K562 (cell line): ENCODE measurements at regions not wholly inside any gene's neighbourhood (a gene's known extent, or its start where the extent isn't known, plus 50 kb on each side); places are given as distances from the start of the nearest gene placed in this dataset.

ENCODE experiments used
- ATAC-seq: fragments of 200-7000 bp; cut with Tn5 transposase; 3 replicates; pipeline ENCODE4 v1.9.1; 2020; ENCODE audit warnings: moderate library complexity
- BruUV-seq: library from RNA; stranded (reverse); fragments of 400-500 nt; replicated peaks from 2 replicates; lab custom pipeline; 2021; lab: Mats Ljungman, UMichigan
- CTCF ChIA-PET: fragments of 300-600 bp; formaldehyde crosslinking; extraction: SDS; loops from one replicate; lab custom pipeline; 2021; ENCODE audit warnings: low intra/inter-chr PET ratio; lab: Yijun Ruan, JAX
- POLR2A ChIA-PET: fragments of 300-600, 350-650 bp; sonication (Branson Sonifier 250); formaldehyde crosslinking; extraction: SDS; loops from one replicate; lab custom pipeline; 2021; ENCODE audit warnings: antibody characterized with exemption, inconsistent platforms; lab: Yijun Ruan, JAX
- DNase-seq, 4 experiments: peaks; one replicate each; pipeline versions ENCODE4 v3.0.0 to v3.0.0-alpha.2; 2011 to 2018; ENCODE audit warnings: low spot score in 3 of 4, mixed read lengths in 3 of 4; ENCODE audit errors: extremely low read depth in 1 of 4
- FAIRE-seq: peaks from 2 replicates; lab custom pipeline; 2011; peaks lifted over from hg19 to GRCh38; lab: Jason Lieb, UNC
- H2AFZ ChIP-seq: 2 replicates; pipeline ENCODE4 v1.6.0; 2011; ENCODE audit warnings: low read depth, low read length, control low read depth, inconsistent platforms
- H3K27ac ChIP-seq: fragments of 200-600 bp; 3 replicates; pipeline ENCODE4 v1.8.0; 2011; ENCODE audit warnings: low read depth, mild to moderate bottlenecking, control low read depth, inconsistent platforms, low read length, moderate library complexity, mixed read lengths; ENCODE audit errors: extremely low read depth
- H3K27me3 ChIP-seq, 2 experiments: fragments of 300-600 bp in 1 of 2; 2 replicates in 1 of 2; 3 replicates in 1 of 2; pipeline versions ENCODE4 v1.6.0 to v1.8.0; 2011; ENCODE audit warnings: inconsistent platforms in 2 of 2, low read length in 2 of 2, mild to moderate bottlenecking in 1 of 2, mixed read lengths in 1 of 2, moderate library complexity in 1 of 2; ENCODE audit not compliant: control insufficient read depth in 2 of 2, insufficient read depth in 2 of 2
- H3K36me3 ChIP-seq: fragments of 300-600 bp; 3 replicates; pipeline ENCODE4 v1.8.0; 2011; ENCODE audit warnings: mild to moderate bottlenecking, low read length, inconsistent platforms; ENCODE audit not compliant: control insufficient read depth, insufficient read depth
- H3K4me1 ChIP-seq, 2 experiments: fragments of 200-600 bp in 1 of 2; replicated peaks in 1 of 2; 2 replicates in 1 of 2; 3 replicates in 1 of 2; pipeline versions ENCODE4 v1.5.1 to v1.8.0; 2011; ENCODE audit warnings: inconsistent platforms in 2 of 2, low read length in 2 of 2, mild to moderate bottlenecking in 1 of 2, mixed read lengths in 1 of 2, moderate library complexity in 1 of 2; ENCODE audit not compliant: control insufficient read depth in 2 of 2, insufficient read depth in 2 of 2
- H3K4me2 ChIP-seq: 2 replicates; pipeline ENCODE4 v1.6.1; 2011; ENCODE audit warnings: low read length, control low read depth, inconsistent platforms, mixed read lengths; ENCODE audit not compliant: insufficient read depth
- H3K4me3 ChIP-seq: fragments of 200-600 bp; sonication (generic), shearing (Covaris generic); 2 replicates; pipeline ENCODE4 v1.5.1; 2016; ENCODE audit warnings: control low read depth, inconsistent platforms
- H3K79me2 ChIP-seq: fragments of 200-600 bp; 3 replicates; pipeline ENCODE4 v1.8.0; 2011; ENCODE audit warnings: low read length, inconsistent platforms; ENCODE audit not compliant: control insufficient read depth, insufficient read depth
- H3K9ac ChIP-seq, 2 experiments: 2 replicates each; pipeline versions ENCODE4 v1.6.0 to v1.6.1; 2011; ENCODE audit warnings: low read depth in 2 of 2, low read length in 2 of 2, control low read depth in 1 of 2, inconsistent platforms in 1 of 2, mild to moderate bottlenecking in 1 of 2, mixed read lengths in 1 of 2; ENCODE audit not compliant: insufficient read depth in 1 of 2
- H3K9me1 ChIP-seq: one replicate; pipeline ENCODE4 v1.6.0; 2011; ENCODE audit warnings: inconsistent platforms, mild to moderate bottlenecking, low read length, moderate library complexity; ENCODE audit not compliant: control insufficient read depth, insufficient read depth
- H3K9me3 ChIP-seq: replicated peaks from 2 replicates; pipeline ENCODE4 v1.5.1; 2011; ENCODE audit warnings: low read depth, low read length, inconsistent platforms; ENCODE audit not compliant: control insufficient read depth, insufficient read depth
- H4K20me1 ChIP-seq: replicated peaks from 2 replicates; pipeline ENCODE4 v1.6.1; 2011; ENCODE audit warnings: low read length, inconsistent platforms, mixed read lengths; ENCODE audit not compliant: control insufficient read depth, insufficient read depth
- HNRNPLL ChIP-seq: fragments of 200-400 bp; formaldehyde crosslinking; IDR thresholded peaks from 2 replicates; pipeline ENCODE4 v1.6.1; 2017; ENCODE audit warnings: low read length, low read depth, mild to moderate bottlenecking; ENCODE audit not compliant: poor library complexity, severe bottlenecking
- MYBL2 ChIP-seq, 2 experiments: fragments of 450-650 bp in 1 of 2; sonication (generic) in 1 of 2; formaldehyde crosslinking in 1 of 2; IDR thresholded peaks; 2 replicates each; pipeline versions ENCODE4 v1.6.1 to v1.8.1; 2017 to 2022; ENCODE audit warnings: borderline replicate concordance in 1 of 2, inconsistent platforms in 1 of 2, low read depth in 1 of 2, mild to moderate bottlenecking in 1 of 2, missing genetic modification reagents in 1 of 2, moderate library complexity in 1 of 2
- RUNX1 ChIP-seq: sonication (generic); IDR thresholded peaks from 2 replicates; pipeline ENCODE4 v1.6.1; 2016; ENCODE audit warnings: antibody characterized with exemption, low read depth
- XRCC5 ChIP-seq: fragments of 200-400 bp; formaldehyde crosslinking; IDR thresholded peaks from 2 replicates; pipeline ENCODE4 v1.6.1; 2017; ENCODE audit warnings: low read depth, mild to moderate bottlenecking, low read length
- ZFX ChIP-seq: sonication (generic); formaldehyde crosslinking; IDR thresholded peaks from 2 replicates; pipeline ENCODE4 v1.8.0; 2022; ENCODE audit warnings: mild to moderate bottlenecking, missing genetic modification reagents, moderate library complexity
- ZNF436 ChIP-seq: fragments of 250-450, 450-650 bp; sonication (Bioruptor Pico); formaldehyde crosslinking; IDR thresholded peaks from 2 replicates; pipeline ENCODE4 v1.7.0; 2020; ENCODE audit warnings: mild to moderate bottlenecking
- WGBS: fragments of 100-300 bp; shearing (Covaris generic); methylation state at CpG from one replicate; pipeline ENCODE4 v1.1.6; 2016; ENCODE audit warnings: low coverage, mixed read lengths; ENCODE audit not compliant: insufficient coverage; ENCODE audit errors: missing lambda C conversion rate; 5-methylcytosine and 5-hydroxymethylcytosine counted together
- in situ Hi-C: fragments of 300-500 bp; cut with MboI; formaldehyde crosslinking; loops from 4 replicates; pipeline ENCODE4 v1.15.0; 2018; ENCODE audit warnings: inconsistent platforms, mixed read lengths
- intact Hi-C: fragments of 100-400 bp; cut with micrococcal nuclease; formaldehyde crosslinking; loops from 2 replicates; pipeline ENCODE4 v1.14.2; 2022
- TF ChIP-seq, protein P1 (sequence below), 2 experiments: fragments of 450-650 bp; IDR thresholded peaks; 2 replicates each; pipeline ENCODE4 v1.6.1; 2018; ENCODE audit warnings: mild to moderate bottlenecking in 2 of 2, low read depth in 1 of 2; ENCODE audit not compliant: partially characterized antibody in 2 of 2
- TF ChIP-seq, protein P2 (sequence below): fragments of 250-450 bp; sonication (Bioruptor Pico); IDR thresholded peaks from 2 replicates; pipeline ENCODE4 v1.5.0; 2020; ENCODE audit warnings: mild to moderate bottlenecking
- TF ChIP-seq, protein P3 (sequence below), 3 experiments: IDR thresholded peaks in 2 of 3; conservative IDR thresholded peaks in 1 of 3; 2 replicates each; pipeline ENCODE4 v1.5.1; 2011 to 2012; ENCODE audit warnings: low read length in 3 of 3, mild to moderate bottlenecking in 3 of 3, control low read depth in 2 of 3, improper control_type of control experiment in 1 of 3, inconsistent platforms in 1 of 3, low read depth in 1 of 3, mixed read lengths in 1 of 3, moderate library complexity in 1 of 3; ENCODE audit not compliant: insufficient read depth in 2 of 3
- TF ChIP-seq, protein P4 (sequence below), 3 experiments: fragments of 200-800 bp in 1 of 3; fragments of 250-450 bp in 1 of 3; fragments of 450-650 bp in 1 of 3; sonication (Bioruptor Pico) in 1 of 3; sonication (Bioruptor generic) in 1 of 3; formaldehyde crosslinking in 1 of 3; IDR thresholded peaks; 2 replicates each; pipeline versions ENCODE4 v1.6.1 to v1.8.0; 2016 to 2022; ENCODE audit warnings: mild to moderate bottlenecking in 2 of 3, missing genetic modification characterization in 2 of 3, missing compliant biosample characterization in 1 of 3, moderate library complexity in 1 of 3

DNA sequence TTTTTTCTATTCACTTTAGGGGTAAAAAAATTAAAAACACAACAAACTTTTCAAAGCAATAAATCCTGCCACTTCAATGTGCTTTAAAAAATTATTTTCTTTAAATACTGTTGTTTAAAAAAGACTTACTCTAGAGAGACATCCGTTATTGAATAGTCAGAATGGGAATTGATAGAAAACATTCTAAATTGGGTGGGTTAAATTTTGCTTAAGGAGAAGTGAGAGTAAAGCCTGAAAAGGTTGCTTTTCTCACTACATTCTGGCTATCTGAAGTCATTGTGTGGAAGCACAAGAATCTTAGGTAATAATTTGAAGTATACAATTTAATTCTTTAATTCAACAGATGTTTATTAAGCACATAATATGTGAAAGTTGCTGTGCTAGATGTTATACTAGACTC lies 509.3 kb downstream of the NR2F1-AS1 start:
- Histone ChIP-seq H3K27ac (no peak overlapping the region), H3K79me2 (no peaks in the 10 kb centered on the region), H3K9me1 (no peaks in the 10 kb centered on the region), H2AFZ (no peak overlapping the region), H3K4me2 (no peak overlapping the region), H3K4me3 (no peak overlapping the region), H3K9me3 (no peaks in the 10 kb centered on the region), H3K9ac (no peak overlapping the region), H3K4me1 (no peaks in the 10 kb centered on the region), H3K36me3 (no peaks in the 10 kb centered on the region), H4K20me1 (no peaks in the 10 kb centered on the region), H3K27me3 (no peaks in the 10 kb centered on the region)
- CTCF ChIA-PET = no interaction called here
- POLR2A ChIA-PET = no interaction called here
- in situ Hi-C loops (no loop called here), intact Hi-C loops (no loop called here)
- BruUV-seq = no TSS peak
- DNase-seq (no peak), ATAC-seq (no peak), FAIRE-seq (no peak)
- 13% methylated on average over 1 of the region's 1 CpG for WGBS
- no peak for TF ChIP-seq HNRNPLL
- no peak for TF ChIP-seq RUNX1
- no peak for TF ChIP-seq MYBL2 (IDR thresholded peaks at IDR 0.05; ENCODE audit: low read depth)
- TF ChIP-seq MYBL2 (CRISPR knock-in tag; IDR thresholded peaks at IDR 0.05; ENCODE audit: borderline replicate concordance) = no peak
- TF ChIP-seq, protein P1, sequence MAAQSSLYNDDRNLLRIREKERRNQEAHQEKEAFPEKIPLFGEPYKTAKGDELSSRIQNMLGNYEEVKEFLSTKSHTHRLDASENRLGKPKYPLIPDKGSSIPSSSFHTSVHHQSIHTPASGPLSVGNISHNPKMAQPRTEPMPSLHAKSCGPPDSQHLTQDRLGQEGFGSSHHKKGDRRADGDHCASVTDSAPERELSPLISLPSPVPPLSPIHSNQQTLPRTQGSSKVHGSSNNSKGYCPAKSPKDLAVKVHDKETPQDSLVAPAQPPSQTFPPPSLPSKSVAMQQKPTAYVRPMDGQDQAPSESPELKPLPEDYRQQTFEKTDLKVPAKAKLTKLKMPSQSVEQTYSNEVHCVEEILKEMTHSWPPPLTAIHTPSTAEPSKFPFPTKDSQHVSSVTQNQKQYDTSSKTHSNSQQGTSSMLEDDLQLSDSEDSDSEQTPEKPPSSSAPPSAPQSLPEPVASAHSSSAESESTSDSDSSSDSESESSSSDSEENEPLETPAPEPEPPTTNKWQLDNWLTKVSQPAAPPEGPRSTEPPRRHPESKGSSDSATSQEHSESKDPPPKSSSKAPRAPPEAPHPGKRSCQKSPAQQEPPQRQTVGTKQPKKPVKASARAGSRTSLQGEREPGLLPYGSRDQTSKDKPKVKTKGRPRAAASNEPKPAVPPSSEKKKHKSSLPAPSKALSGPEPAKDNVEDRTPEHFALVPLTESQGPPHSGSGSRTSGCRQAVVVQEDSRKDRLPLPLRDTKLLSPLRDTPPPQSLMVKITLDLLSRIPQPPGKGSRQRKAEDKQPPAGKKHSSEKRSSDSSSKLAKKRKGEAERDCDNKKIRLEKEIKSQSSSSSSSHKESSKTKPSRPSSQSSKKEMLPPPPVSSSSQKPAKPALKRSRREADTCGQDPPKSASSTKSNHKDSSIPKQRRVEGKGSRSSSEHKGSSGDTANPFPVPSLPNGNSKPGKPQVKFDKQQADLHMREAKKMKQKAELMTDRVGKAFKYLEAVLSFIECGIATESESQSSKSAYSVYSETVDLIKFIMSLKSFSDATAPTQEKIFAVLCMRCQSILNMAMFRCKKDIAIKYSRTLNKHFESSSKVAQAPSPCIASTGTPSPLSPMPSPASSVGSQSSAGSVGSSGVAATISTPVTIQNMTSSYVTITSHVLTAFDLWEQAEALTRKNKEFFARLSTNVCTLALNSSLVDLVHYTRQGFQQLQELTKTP (IDR thresholded peaks at IDR 0.05; ENCODE audit: low read depth in 1 of 2, partially characterized antibody in 2 of 2) = no peak
- no peak for TF ChIP-seq XRCC5
- TF ChIP-seq, protein P2, sequence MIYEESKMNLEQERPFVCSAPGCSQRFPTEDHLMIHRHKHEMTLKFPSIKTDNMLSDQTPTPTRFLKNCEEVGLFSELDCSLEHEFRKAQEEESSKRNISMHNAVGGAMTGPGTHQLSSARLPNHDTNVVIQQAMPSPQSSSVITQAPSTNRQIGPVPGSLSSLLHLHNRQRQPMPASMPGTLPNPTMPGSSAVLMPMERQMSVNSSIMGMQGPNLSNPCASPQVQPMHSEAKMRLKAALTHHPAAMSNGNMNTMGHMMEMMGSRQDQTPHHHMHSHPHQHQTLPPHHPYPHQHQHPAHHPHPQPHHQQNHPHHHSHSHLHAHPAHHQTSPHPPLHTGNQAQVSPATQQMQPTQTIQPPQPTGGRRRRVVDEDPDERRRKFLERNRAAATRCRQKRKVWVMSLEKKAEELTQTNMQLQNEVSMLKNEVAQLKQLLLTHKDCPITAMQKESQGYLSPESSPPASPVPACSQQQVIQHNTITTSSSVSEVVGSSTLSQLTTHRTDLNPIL (CRISPR knock-in tag) = no peak
- TF ChIP-seq ZNF436 = no peak
- TF ChIP-seq, protein P3, sequence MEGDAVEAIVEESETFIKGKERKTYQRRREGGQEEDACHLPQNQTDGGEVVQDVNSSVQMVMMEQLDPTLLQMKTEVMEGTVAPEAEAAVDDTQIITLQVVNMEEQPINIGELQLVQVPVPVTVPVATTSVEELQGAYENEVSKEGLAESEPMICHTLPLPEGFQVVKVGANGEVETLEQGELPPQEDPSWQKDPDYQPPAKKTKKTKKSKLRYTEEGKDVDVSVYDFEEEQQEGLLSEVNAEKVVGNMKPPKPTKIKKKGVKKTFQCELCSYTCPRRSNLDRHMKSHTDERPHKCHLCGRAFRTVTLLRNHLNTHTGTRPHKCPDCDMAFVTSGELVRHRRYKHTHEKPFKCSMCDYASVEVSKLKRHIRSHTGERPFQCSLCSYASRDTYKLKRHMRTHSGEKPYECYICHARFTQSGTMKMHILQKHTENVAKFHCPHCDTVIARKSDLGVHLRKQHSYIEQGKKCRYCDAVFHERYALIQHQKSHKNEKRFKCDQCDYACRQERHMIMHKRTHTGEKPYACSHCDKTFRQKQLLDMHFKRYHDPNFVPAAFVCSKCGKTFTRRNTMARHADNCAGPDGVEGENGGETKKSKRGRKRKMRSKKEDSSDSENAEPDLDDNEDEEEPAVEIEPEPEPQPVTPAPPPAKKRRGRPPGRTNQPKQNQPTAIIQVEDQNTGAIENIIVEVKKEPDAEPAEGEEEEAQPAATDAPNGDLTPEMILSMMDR (IDR thresholded peaks at IDR 0.05 in 2 of 3, conservative IDR thresholded peaks at IDR 0.05 in 1 of 3; ENCODE audit: insufficient read depth in 2 of 3, low read depth in 1 of 3, low read length in 3 of 3) = no peak
- TF ChIP-seq, protein P4, sequence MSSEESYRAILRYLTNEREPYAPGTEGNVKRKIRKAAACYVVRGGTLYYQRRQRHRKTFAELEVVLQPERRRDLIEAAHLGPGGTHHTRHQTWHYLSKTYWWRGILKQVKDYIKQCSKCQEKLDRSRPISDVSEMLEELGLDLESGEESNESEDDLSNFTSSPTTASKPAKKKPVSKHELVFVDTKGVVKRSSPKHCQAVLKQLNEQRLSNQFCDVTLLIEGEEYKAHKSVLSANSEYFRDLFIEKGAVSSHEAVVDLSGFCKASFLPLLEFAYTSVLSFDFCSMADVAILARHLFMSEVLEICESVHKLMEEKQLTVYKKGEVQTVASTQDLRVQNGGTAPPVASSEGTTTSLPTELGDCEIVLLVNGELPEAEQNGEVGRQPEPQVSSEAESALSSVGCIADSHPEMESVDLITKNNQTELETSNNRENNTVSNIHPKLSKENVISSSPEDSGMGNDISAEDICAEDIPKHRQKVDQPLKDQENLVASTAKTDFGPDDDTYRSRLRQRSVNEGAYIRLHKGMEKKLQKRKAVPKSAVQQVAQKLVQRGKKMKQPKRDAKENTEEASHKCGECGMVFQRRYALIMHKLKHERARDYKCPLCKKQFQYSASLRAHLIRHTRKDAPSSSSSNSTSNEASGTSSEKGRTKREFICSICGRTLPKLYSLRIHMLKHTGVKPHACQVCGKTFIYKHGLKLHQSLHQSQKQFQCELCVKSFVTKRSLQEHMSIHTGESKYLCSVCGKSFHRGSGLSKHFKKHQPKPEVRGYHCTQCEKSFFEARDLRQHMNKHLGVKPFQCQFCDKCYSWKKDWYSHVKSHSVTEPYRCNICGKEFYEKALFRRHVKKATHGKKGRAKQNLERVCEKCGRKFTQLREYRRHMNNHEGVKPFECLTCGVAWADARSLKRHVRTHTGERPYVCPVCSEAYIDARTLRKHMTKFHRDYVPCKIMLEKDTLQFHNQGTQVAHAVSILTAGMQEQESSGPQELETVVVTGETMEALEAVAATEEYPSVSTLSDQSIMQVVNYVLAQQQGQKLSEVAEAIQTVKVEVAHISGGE (CRISPR knock-in tag; IDR thresholded peaks at IDR 0.05) = no peak
- TF ChIP-seq ZFX = no peak
